ENCODE measurements at regions not wholly inside any gene's neighbourhood (a gene's known extent, or its start where the extent isn't known, plus 50 kb on each side); places are given as distances from the start of the nearest gene placed in this dataset.

DNA sequence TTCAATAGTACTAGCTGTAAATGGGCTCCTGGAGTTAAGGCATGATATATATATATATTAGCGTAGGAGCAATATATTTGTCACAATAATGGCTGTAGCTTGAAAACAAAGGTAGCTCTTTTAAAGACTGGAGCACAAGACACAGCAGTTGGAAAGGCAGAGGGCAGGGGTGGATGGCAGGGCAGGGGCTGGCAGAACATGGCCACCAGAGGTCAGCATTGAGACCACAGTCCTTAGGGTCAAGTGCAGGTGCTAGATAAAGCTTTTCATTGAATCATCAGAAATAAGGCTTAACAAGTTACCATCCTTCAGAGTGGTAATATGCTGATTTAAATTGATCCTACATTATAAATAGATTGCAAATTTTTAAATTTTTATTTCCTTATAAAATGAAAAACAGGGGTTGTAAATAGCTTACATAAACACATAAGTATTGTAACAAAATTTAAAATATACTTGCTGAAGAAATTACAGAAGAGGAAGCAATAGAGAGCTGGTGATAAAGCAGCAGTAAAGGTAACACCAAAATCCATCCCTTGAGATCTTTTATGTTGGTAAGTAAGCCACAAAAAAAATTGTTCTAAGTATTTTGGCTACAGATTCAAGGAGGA is 161.2 kb upstream of the PIEZO2 start:
- peak in 2 of 3 experiments; percentile 43 to 62 for DNase-seq

DNA sequence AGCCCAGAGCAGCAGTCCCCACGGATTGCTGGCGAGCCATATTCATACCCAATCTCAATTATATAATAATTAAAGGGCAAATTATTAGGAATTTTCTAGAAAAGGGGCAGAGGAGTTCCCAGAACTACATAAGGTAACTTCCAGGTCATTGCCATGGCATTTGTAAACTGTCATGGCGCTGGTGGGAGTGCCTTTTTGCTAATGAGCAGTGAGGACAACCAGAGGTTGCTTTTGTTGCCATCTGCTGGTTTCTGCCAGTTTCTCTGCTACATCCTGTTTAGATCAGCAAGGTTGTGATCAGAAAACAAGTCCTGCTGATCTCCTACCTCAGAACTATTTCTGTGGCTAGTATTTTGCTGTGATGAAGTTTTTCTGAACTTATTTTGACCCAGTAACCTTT is 159.8 kb upstream of the PIEZO2 start:
- peak in 1 of 3 experiments; percentile 11 for DNase-seq

DNA sequence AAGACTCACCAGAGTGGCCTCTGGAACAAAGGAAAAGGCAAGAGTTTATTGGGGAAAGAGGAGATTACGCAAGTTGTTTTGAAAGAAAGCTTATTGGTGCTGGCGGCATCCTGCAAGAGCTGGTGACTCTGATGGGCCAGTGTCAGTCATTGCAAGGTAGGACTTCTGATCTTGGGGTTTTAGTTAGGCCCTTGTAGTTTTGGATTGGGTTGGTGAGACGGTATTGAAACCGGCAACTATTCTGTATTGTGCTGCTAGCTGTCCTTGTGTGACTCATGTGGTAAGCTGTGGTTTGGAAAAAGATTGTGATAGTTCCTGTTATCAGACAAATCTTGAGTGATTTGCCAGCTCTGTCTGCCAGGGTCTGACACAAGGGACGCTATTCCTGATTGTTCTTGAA is 159.1 kb upstream of the PIEZO2 start:
- DNase-seq: no peak

DNA sequence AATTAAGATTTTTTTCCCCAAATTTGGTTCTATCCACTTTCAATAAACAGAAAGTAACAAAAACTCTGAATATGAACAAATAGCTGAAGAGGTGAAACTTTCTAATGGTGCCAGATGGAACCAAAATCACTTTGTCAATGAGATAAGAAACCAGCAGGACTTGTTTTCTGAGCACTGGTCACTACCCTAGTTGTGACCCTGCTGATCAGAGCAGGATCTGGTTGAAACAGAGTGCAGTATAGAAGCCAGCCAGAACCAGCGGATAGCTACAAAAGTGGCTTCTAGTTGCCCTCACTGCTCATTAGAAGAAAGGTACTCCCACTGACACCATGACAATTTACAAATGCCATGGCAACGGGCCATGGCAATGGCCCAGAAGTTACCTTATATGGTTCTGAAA is 158.3 kb upstream of the PIEZO2 start:
- no peak for DNase-seq

DNA sequence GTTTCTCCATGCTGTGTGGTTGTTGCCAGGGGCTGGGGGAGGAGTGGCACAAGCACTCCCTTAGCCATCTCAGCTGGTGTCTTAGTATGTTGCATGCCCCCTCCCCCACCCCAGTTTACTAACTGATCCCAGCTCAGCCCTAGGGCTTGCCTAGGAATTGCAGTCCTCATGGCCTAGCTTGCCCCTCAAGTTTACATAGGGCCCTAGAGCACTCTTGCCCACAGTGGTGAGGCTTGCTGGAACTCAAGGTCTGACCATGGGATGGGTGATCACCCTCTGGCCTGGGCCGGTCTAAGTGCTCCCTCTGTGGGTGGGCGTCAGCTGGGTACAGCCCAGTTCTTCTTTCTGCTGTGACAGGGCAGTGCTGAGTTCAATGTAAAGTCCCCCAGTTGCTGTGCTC is 156.1 kb upstream of the PIEZO2 start:
- DNase-seq: no peak

DNA sequence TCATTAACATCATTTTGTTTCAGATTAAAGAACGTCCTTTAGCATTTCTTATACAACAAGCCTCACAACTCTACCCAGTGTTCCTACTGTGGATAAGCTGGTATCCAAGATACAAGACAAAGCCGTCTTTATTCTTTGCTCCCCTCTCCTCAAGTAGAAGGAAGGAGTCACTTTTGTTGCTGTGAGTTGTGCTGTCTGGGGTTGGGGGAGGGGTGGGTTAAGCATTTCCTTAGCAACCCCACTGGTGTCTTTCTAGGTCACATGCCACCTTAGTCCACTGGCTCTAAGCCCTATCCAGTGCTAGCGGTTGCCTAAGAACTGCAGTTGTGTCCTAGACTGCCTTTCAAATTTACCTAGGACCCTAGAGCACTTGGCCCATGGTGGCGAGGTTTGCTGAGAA is 155.6 kb upstream of the PIEZO2 start:
- DNase-seq: no peak

DNA sequence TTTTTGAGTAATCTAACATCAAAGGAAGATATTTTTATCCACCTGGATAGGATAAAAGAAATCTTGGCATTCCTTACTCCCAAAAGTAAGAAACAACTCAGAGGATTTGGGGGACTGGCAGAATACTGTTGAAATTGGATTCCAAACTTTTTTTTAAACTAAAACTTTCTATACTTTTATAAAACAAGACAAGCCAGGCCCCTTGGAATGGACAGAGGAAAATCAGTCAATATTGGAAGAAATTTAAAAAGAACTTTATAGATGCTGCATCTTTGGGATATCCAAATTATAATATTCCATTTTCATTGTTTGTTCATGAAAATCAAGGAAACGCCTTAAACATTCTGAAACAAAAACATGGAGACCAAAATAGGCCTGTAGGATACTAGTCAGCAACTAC is 147.6 kb upstream of the PIEZO2 start:
- no peak for DNase-seq

DNA sequence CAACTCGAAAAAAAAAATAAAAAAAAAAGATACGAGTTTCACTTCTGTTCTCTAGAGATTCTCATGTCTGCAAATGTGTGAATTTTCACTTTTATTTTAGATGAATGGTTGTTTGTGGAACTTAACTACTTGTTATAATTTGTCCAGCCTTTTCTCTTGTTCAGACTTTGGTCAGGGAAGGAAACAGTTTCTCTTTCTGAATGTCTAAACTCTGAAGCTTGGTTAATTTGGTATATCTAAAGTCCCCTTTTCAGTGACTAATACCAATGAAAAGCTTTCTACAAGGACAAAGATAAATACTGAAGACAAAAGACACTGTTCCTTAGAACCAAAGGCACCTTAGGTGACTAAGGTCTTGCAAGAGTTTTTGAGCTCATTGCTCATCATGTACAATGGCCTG is 144.4 kb upstream of the PIEZO2 start:
- DNase-seq: no peak

DNA sequence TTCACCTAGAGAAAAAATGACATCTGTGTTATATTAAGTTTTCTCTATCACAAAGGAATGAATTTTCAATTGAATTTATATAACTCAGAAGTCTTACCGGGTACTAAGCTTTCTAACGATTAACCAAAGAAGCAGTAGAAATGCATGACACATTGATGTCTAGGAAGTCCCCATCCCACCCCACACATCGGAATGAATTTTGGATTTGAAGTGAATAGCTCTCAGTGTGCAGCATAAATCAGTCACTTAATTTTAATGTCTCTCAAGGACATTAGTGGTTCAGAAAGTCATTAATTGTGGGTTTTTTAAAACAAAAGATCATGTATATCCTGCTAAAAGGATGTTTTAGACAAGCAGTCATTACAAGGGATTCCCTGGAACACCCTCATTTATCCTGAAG is 141.4 kb upstream of the PIEZO2 start:
- no peak for DNase-seq

DNA sequence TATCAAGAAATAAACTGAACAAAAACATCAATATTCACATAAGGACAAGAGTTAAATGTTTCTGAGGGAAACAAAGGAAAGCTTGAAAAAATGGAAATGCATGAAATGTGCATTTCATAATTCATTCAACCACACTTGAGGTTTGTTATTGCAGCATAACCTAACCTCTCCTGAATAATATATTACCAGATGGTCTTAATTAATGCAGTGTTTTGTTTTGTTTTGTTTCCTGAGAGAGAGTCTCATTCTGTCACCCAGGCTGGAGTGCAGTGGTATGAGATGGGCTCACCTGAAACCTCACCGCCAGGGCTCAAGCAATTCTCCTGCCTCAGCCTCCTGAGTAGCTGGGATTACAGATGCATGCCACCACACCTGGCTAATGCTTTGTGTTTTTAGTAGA is 139.9 kb upstream of the PIEZO2 start:
- DNase-seq: no peak

DNA sequence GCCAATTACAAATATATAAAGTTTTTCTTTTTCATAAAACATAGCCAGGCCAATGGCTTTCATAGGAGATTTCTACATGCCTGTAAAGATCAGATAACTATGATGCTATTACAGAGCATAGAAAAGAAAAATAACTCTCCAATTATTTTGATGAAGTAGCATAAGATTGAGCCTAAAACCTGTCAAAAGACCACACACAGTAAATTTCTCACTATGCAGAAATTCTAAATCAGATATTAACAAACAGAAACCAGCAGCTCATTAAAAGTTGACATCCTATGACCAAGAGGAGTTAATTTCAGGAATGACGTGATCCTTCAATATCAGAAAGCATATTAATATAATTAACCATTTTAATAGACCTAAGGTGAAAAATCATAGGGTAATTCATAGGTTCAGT is 139.0 kb upstream of the PIEZO2 start:
- DNase-seq: no peak

DNA sequence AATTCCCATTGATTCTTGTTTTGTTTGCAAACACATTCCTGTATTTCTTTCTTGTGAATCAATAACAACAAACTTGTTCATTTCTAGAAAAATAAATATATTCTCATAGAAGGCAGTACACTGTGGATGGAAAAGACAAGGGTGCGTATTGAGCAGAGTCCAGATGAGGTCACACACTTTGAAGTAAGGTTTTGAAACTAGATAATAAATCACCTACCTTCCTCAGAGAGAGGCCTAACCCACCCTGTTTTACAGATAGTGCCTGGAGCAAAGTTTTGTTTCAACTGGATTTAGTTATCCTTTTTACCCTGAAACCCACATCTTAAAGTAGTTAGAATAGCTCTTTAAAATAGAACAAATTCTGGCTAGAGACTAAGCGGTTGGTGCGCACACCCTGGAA is 137.1 kb upstream of the PIEZO2 start:
- no peak for DNase-seq

DNA sequence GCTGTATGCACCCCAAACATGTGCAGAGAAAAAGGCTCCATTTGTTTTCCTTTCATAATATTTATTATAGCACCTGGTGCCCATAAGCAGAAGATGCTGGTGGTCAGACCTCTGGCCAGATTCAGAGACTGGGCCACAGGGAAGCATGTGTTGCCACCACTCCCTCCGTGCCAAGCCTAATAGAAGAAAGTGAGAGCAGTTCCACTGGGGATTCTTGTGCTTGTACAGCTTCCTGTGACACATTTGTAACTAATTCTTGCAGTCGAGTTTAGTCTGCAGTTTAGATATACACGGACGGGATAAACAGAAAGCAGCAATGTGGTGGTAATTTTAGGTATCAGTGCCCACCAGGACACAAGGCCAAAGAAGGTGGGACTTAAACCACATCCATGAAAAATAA is 135.4 kb upstream of the PIEZO2 start:
- no peak for DNase-seq

DNA sequence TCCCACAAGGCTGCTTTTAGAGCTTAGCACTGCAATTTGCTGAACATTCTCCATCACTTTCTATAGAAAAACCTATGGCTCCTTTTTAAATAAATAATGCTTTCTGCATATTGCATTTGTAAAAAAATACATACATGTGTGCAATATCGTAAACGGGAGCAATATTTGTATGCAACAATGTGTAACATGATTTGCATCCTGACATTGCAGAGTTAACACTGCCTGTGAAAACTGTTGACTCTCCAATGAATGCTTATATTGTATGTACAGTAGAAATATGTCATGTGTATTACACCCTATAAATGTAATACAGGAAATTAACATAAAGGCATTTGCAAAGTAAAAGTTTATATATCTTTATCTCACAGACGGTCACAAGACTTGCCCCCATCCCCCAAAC is 135.0 kb upstream of the PIEZO2 start:
- no peak for DNase-seq

DNA sequence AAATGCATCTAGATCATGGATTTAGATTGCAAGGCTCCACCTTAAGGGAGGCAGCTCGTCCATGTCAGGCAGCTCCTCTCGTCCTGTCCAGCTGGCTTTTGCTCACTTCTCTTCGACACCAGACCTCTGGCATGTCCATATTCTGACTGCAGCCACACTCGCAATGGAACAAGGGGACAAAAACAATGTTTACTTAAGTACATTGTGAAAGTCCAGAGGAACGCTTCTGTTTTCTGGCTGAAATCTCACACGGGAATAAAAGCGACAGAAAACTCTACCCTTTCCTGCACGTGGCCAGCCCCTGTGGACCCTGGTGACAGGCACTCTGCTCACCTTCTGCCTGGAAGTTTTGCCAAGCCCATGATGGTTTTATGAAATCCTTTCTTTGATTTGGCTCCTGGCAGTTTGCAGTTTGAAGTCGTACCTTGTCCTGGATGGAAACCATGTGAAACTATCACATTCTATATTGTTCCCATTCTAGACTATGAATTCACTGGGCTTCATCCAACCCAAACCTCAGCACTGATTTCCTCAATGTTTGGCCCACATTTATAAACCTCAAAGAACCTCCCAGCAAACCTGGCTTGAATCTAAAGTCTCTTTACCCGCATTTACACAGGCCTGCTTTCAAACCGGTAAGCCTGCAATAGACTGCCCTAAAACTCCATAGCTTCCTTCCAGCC is 134.3 kb upstream of the PIEZO2 start:
- DNase-seq: no peak

DNA sequence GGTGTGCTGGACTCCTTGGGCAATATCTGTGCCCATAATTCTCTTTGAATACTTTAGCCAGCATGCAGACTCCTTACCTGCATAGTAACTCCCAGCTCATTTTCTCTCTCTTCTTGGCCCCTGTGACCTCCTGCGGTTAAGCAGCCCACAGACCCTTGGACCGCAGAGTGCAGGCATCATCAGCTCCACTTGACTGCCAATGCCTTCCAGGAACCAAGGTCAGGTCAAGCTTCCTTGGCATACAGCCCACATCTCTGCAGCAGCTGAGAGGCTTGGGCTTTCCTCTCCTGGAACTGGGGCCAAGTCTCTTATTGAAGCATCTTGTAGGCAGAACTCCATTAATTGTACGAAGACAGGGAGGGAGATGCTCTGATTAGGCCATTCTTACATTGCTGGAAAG is 130.1 kb upstream of the PIEZO2 start:
- DNase-seq: no peak

DNA sequence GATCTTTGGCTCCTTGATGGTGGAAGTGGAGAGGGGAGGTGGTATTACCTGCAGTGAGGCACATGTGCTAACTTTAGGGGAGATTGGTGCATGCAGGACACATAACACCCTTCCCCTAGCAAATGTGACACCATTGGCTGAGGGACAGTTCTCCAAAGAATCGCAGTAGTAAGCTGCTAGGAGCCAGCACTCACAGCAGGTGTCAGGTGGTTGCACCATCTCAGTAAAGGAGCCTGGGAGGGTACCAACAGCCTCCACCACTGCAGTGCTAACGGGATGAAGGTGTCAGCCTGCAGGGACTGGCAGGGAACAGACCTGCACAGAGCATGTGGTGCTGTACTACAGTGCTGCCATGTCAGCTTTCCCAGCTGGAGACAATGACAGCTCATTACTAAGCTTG is 127.3 kb upstream of the PIEZO2 start:
- no peak for DNase-seq

DNA sequence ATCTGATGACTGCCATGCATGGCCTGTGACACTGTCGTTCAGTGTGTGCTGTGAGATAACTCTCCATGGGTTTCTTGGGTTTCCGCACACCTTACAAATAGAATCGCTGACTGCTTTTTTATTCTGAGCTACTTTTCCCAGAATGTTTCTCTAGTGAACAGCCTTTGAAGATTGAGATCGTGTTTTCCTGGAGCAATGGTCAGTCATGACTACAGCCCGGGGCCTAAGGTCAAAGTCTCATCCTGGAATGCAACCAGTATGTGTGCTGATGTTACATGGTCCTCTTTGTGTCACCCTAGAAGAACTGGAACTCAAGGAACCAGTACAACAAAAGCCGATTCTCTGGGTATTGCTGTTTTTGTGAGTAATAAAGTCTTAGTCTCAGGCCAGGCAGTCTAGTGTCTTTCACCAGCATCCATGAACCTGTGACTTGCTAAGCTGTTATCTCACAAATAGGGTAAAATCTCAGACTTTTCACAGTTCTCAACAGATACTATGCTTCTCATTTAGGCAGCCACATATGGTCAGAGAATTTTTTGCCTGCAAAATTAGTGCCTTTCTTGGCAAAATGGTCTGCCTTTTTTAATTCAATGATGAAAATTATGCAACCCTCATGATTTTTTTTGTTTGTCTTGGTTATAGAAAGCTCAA is 124.9 kb upstream of the PIEZO2 start:
- no peak for DNase-seq

DNA sequence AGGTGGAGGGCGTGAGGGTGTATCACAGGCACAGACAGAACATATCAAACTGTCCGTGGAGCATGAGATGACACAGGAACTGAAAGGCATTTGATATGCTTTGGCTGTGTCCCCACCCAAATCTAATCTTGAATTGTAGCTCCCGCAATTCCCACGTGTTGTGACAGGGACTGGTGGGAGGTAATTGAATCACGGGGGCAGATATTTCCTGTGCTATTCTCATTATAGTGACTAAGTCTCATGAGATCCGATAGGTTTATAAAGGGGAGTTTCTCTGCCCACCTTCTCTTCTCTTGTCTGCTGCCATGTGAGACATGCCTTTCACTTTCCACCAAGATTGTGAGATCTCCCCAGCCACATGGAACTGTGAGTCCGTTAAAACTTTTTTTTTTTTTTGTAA is 123.1 kb upstream of the PIEZO2 start:
- no peak for DNase-seq

DNA sequence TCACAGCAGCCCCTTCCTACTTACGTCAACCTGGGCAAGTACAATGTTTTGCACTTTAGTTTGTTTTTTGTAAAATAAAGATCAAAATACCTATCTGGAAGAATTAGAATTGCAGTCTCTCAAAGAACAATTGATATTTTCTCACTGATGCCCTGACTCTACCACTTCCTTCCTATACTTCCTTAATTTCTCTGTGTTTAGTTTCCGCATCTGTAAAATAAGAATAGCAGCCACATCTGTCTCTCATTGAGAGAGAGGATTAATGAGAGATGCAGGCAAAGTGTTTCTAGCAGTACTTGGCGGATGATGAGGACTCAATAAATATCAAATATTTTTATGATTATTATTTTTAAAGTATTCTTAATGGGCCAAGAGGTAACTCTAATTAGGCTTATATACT is 122.6 kb upstream of the PIEZO2 start:
- DNase-seq: no peak

DNA sequence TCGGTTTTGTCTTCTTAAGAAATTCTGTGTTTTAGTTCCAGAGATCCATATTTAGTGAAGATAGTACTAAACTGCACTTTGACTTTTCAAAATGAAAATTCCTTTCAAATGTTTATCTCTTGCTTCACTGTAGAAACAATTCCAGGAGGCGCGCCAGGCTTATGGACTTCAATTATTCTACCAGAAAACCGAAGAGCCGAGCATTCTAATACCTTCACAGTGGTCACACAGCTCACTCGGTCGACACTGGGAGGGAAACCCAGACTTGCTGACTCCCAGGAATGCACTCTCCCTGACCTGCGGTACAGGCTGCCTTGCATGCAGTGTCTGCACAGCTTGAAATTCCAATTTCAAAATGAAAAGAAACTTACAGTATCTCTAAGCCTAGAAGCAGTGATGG is 119.9 kb upstream of the PIEZO2 start:
- DNase-seq: no peak

DNA sequence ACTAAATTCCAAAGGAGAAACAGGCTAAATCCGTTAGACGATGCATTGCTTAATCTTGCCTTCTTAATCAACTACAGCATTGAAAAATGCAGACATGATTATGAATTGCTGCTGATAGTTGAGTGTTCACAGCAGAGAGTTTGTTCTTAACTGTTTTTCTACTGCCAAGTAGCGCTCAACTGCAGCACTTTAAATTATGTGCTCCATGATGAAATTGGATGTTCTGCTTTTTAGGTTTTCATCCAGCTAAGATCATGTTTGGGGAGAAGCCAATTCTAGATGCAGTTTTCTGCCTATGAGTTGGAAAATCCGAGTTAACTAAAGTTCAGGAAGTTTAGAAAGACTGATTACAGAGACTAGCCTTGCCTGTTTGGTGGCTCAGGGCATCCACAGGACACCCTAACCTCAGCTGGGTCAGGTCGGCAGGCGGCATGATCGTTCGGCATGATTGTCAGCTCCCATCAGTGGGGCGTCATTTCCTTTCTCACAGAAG is 119.4 kb upstream of the PIEZO2 start:
- DNase-seq: no peak

DNA sequence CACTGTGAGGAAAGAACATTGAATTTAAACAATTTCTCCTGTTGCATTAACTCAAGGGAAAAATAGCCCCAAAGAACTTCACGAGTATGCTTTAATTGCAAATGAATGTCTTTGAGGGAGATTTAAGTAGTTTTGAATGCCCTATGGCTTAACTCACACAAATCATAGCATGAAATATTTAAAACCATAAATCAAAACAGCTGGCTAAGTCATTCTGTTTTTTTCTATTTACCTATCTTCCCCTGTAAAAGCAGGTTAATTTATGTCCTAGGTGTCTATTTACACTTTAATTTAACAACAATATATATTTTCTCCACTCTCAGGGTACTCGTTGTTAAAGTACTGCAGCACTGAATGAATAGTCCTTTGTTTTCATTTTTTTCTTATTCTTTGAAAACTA is 118.8 kb upstream of the PIEZO2 start:
- no peak for DNase-seq

DNA sequence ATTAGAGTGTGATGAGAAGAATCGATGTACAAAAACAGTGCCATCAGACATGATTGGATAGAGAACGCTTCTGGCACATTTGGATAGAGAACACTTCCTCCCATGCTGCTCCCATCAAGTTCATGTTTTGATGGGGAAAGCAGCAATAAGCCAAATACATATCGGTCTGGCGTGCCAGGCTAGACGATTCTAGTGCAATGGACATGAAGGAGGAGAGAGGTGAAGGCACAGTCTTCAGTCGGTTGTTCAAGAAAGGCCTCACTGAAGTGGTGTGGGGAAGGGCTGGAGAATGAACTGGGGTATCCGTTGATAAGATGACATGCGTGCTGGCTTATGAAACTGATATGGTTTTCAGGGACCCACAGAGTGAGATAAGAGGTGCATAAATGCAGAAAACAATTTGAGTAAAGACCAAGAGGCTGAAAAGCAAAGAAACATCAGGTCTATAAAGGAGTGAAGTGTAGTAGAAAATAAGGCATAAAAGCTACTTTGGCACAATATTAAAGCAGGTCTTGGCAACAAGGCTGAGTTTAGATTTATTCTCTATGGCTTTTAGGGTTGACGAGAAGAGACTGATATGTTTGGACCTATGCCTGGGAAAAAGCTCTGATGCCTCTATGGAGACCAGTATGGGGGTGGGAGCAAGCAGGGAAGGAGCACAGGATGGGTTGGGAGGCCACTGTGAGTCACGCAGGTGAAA is 117.6 kb upstream of the PIEZO2 start:
- no peak for DNase-seq

Measured in NCI-H1417 (cell line).